Hepatocyte (in vitro differentiated cells): ENCODE measurements at regions not wholly inside any gene's neighbourhood (a gene's known extent, or its start where the extent isn't known, plus 50 kb on each side); places are given as distances from the start of the nearest gene placed in this dataset.

Source experiments
- CTCF ChIP-seq: fragments of 200-600 bp; sonication (generic); IDR thresholded peaks from 2 replicates; pipeline ENCODE4 v1.5.1; 2016; ENCODE audit warnings: antibody characterized with exemption, mild to moderate bottlenecking; ENCODE audit not compliant: poor library complexity
- EZH2phosphoT487 ChIP-seq: fragments of 200-600 bp; sonication (generic); IDR thresholded peaks from one replicate; pipeline ENCODE4 v1.6.1; 2018; ENCODE audit warnings: antibody characterized with exemption, mild to moderate bottlenecking, low read depth, moderate library complexity; ENCODE audit not compliant: unreplicated experiment, severe bottlenecking

GRCh38 chr4:183841001-183841400, 64.1 kb upstream of the STOX2 start:
- TF ChIP-seq CTCF = no peak
- no peak for TF ChIP-seq EZH2phosphoT487
